KMS-11 (cell line): ENCODE measurements at regions not wholly inside any gene's neighbourhood (a gene's known extent, or its start where the extent isn't known, plus 50 kb on each side); places are given as distances from the start of the nearest gene placed in this dataset.

Experiments
- H2AFZ ChIP-seq: fragments of 200-600 bp; sonication (generic); 2 replicates; pipeline ENCODE4 v1.6.1; 2016; ENCODE audit warnings: antibody characterized with exemption, mixed run types, low read depth
- H3K27ac ChIP-seq: fragments of 200-600 bp; sonication (generic); 2 replicates; pipeline ENCODE4 v1.6.1; 2016; ENCODE audit warnings: mild to moderate bottlenecking, mixed run types
- H3K27me3 ChIP-seq: fragments of 200-600 bp; sonication (generic); 2 replicates; pipeline ENCODE4 v1.6.1; 2017; ENCODE audit warnings: mild to moderate bottlenecking, low read depth, mixed run types, moderate library complexity; ENCODE audit not compliant: insufficient read depth
- H3K36me3 ChIP-seq: fragments of 200-600 bp; sonication (generic); 2 replicates; pipeline ENCODE4 v1.6.1; 2017; ENCODE audit warnings: mild to moderate bottlenecking, mixed run types; ENCODE audit not compliant: insufficient read depth
- H3K4me1 ChIP-seq: fragments of 200-600 bp; sonication (generic); 2 replicates; pipeline ENCODE4 v1.6.1; 2016; ENCODE audit warnings: mild to moderate bottlenecking, low read depth, mixed run types; ENCODE audit not compliant: poor library complexity, severe bottlenecking
- H3K4me2 ChIP-seq: fragments of 200-600 bp; sonication (generic); 2 replicates; pipeline ENCODE4 v1.7.0; 2016; ENCODE audit warnings: mild to moderate bottlenecking, mixed run types
- H3K4me3 ChIP-seq: fragments of 200-600 bp; sonication (generic); IDR thresholded peaks from 2 replicates; pipeline ENCODE4 v1.6.1; 2017; ENCODE audit warnings: low read depth, low read length, mixed read lengths; ENCODE audit not compliant: insufficient read depth
- H3K79me2 ChIP-seq: fragments of 200-600 bp; sonication (generic); 2 replicates; pipeline ENCODE4 v1.6.1; 2016; ENCODE audit warnings: low read depth, mixed run types; ENCODE audit not compliant: insufficient read depth
- H3K9ac ChIP-seq: fragments of 200-600 bp; sonication (generic); 2 replicates; pipeline ENCODE4 v1.6.1; 2016; ENCODE audit warnings: mild to moderate bottlenecking, mixed run types
- H4K20me1 ChIP-seq: fragments of 200-600 bp; sonication (generic); 2 replicates; pipeline ENCODE4 v1.6.1; 2016; ENCODE audit warnings: mild to moderate bottlenecking, mixed run types; ENCODE audit not compliant: insufficient read depth
- TF ChIP-seq, protein P1 (sequence below): fragments of 200-600 bp; sonication (generic); conservative IDR thresholded peaks from 2 replicates; pipeline ENCODE4 v1.6.1; 2017; ENCODE audit warnings: low read depth, mild to moderate bottlenecking, antibody characterized with exemption, low read length, moderate library complexity, mixed read lengths

DNA sequence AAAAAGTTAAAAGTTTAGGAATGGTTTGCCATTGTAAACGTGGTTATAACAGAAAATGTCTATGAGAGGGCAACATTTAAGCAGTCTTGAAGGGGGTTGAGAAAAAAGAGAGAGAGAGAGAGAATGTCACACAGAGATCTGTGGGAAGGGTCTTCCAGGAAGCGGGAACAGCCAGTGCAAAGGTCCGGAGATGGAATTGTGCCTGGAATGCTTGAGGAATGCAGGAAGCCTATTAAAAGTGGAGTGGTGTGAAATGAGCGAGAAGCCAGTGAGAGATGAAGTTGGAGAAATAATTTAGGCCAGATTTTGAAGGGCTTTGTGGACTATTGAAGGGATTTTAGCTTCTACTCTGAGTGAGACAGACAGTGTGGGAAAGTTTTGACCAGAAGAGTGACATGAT lies 406.8 kb upstream of the TBX3 start:
- no peak overlapping the region for H3K4me3 ChIP-seq
- no peaks in the 10 kb centered on the region for H3K27me3 ChIP-seq
- H3K36me3 ChIP-seq = no peaks in the 10 kb centered on the region
- no peak overlapping the region for H3K27ac ChIP-seq
- H2AFZ ChIP-seq = no peak overlapping the region
- H3K9ac ChIP-seq = no peak overlapping the region
- H3K79me2 ChIP-seq = no peaks in the 10 kb centered on the region
- TF ChIP-seq, protein P1, sequence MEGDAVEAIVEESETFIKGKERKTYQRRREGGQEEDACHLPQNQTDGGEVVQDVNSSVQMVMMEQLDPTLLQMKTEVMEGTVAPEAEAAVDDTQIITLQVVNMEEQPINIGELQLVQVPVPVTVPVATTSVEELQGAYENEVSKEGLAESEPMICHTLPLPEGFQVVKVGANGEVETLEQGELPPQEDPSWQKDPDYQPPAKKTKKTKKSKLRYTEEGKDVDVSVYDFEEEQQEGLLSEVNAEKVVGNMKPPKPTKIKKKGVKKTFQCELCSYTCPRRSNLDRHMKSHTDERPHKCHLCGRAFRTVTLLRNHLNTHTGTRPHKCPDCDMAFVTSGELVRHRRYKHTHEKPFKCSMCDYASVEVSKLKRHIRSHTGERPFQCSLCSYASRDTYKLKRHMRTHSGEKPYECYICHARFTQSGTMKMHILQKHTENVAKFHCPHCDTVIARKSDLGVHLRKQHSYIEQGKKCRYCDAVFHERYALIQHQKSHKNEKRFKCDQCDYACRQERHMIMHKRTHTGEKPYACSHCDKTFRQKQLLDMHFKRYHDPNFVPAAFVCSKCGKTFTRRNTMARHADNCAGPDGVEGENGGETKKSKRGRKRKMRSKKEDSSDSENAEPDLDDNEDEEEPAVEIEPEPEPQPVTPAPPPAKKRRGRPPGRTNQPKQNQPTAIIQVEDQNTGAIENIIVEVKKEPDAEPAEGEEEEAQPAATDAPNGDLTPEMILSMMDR = no peak
- H4K20me1 ChIP-seq = no peaks in the 10 kb centered on the region
- no peak overlapping the region for H3K4me2 ChIP-seq
- H3K4me1 ChIP-seq = no peaks in the 10 kb centered on the region

DNA sequence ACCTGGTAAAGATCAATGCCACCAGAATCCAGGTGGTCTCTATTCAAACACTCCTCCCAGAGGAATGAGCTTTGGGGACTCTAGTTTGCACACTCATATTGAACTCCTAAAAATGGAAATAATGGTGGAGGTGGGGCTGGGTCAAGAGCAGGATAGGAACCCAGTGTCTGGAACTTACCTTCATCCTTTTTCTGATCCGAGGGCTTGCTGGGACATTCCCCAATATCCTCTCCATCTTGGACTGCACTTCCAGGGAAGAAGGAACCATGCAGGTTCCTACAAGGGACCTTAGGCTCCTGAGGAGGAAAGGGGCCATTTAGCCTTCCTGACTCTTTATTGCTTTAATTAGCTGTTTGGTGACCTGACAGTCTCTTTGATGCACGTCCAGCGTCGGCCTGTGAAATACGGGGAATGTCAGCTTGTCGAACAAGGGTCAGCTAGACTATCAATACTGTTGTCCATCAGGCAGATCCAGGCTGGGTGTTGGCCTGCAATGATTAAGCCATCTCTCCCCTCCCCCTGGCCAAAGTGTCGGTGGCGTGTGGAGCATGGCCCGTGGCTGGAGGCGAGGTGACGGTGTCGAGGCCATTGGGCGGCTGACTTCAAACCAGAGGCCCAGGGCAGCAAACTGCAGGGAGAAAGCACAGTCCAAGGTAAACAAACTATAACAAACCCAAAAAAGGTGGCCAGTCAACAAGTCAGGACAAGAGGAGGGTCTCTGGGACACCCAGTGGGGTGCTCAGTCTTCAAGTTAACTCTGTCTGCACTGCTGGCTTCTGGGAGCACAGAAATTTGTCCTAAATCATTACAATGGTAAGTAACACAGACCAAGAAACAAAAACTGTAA lies 405.2 kb upstream of the TBX3 start:
- H4K20me1 ChIP-seq = no peaks in the 10 kb centered on the region
- no peak overlapping the region for H3K27ac ChIP-seq
- H3K79me2 ChIP-seq = no peaks in the 10 kb centered on the region
- H3K4me2 ChIP-seq = no peak overlapping the region
- no peaks in the 10 kb centered on the region for H3K27me3 ChIP-seq
- no peak overlapping the region for H2AFZ ChIP-seq
- TF ChIP-seq, protein P1 = no peak
- H3K9ac ChIP-seq = no peak overlapping the region
- no peaks in the 10 kb centered on the region for H3K36me3 ChIP-seq
- H3K4me1 ChIP-seq = no peaks in the 10 kb centered on the region
- no peak overlapping the region for H3K4me3 ChIP-seq

DNA sequence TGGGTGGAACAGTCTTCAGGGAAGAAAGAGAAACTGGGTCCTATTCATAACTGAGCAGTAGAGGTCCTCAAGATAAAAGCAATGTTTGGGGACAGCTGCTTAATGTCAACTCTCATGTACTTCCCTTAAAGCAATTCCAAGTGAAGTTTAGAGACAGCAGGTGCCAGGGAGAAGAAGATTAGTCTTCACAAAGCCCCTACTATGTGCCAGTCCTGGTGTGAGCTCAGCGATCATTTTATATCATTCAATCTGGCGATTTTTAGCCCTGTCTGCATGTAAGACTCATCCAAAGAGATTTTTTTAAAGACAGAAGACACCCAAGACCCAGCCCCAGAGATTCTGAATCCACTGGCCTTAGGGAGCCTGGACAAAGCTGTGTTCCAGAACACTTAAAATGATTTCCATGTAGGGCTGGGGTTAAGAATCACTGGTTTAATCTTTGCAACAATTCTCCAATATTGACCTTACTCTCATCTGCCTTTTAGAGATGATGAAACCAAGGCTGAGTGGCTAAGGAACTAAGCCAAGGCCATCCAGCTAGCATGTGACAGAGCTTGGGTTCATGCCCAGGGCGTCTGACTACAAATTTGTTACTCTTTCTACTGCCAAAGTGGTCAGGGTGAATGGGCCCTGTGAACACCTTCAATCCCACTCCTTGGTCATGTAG lies 404.5 kb upstream of the TBX3 start:
- no peak overlapping the region for H3K9ac ChIP-seq

DNA sequence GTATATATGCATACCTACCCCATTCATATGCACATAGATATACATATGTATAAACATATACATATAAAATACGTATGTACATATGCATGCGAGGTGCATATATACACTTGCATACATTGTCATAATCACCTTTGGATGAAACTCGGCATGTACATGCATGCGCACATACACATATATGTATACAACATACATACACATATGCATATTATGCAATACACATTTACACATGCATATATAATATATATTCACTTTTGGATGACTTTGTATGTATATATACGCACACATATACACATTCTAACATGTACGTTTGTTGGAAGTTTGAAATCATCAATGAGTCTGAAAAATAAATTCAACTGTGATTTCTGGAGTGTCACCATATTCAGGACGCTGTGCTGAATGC lies 401.6 kb upstream of the TBX3 start:
- Histone ChIP-seq H3K4me3 (no peak overlapping the region), H4K20me1 (no peaks in the 10 kb centered on the region), H3K27me3 (no peaks in the 10 kb centered on the region), H3K79me2 (no peaks in the 10 kb centered on the region), H3K4me2 (no peak overlapping the region), H2AFZ (no peak overlapping the region), H3K27ac (no peak overlapping the region), H3K36me3 (no peaks in the 10 kb centered on the region), H3K4me1 (no peaks in the 10 kb centered on the region), H3K9ac (no peak overlapping the region)
- TF ChIP-seq, protein P1 = no peak

More for the DNA sequence above, 404.5 kb upstream of the TBX3 start:
- no peak overlapping the region for H3K27ac ChIP-seq
- H3K4me2 ChIP-seq = no peak overlapping the region
- no peaks in the 10 kb centered on the region for H3K4me1 ChIP-seq
- no peaks in the 10 kb centered on the region for H4K20me1 ChIP-seq
- TF ChIP-seq, protein P1 = no peak
- H3K36me3 ChIP-seq = no peaks in the 10 kb centered on the region
- no peak overlapping the region for H3K4me3 ChIP-seq
- no peak overlapping the region for H2AFZ ChIP-seq
- no peaks in the 10 kb centered on the region for H3K79me2 ChIP-seq
- no peaks in the 10 kb centered on the region for H3K27me3 ChIP-seq
